ENCODE measurements at regions not wholly inside any gene's neighbourhood (a gene's known extent, or its start where the extent isn't known, plus 50 kb on each side); places are given as distances from the start of the nearest gene placed in this dataset.

GRCh38 chr12:115322275-115322674 is 638.3 kb upstream of the TBX3 start:
- Histone ChIP-seq H3K9me3 (no peaks in the 10 kb centered on the region), H3K27ac (peak overlapping the region in 1 of 2 donors; percentile 25), H3K4me1 (no peaks in the 10 kb centered on the region), H3K27me3 (no peaks in the 10 kb centered on the region), H3K4me3 (no peak overlapping the region), H3K36me3 (no peaks in the 10 kb centered on the region)
- intact Hi-C loops (cut with DNase I; ENCODE audit: low total_unique reads) = no loop called here
- TF ChIP-seq, protein P1, sequence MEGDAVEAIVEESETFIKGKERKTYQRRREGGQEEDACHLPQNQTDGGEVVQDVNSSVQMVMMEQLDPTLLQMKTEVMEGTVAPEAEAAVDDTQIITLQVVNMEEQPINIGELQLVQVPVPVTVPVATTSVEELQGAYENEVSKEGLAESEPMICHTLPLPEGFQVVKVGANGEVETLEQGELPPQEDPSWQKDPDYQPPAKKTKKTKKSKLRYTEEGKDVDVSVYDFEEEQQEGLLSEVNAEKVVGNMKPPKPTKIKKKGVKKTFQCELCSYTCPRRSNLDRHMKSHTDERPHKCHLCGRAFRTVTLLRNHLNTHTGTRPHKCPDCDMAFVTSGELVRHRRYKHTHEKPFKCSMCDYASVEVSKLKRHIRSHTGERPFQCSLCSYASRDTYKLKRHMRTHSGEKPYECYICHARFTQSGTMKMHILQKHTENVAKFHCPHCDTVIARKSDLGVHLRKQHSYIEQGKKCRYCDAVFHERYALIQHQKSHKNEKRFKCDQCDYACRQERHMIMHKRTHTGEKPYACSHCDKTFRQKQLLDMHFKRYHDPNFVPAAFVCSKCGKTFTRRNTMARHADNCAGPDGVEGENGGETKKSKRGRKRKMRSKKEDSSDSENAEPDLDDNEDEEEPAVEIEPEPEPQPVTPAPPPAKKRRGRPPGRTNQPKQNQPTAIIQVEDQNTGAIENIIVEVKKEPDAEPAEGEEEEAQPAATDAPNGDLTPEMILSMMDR (IDR thresholded peaks at IDR 0.05) = no peak
- no peak for TF ChIP-seq POLR2AphosphoS5 (IDR thresholded peaks at IDR 0.05)
- no peak for TF ChIP-seq POLR2A (IDR thresholded peaks at IDR 0.05)
- no peak for DNase-seq (ENCODE audit: low spot score in 2 of 2)

DNA sequence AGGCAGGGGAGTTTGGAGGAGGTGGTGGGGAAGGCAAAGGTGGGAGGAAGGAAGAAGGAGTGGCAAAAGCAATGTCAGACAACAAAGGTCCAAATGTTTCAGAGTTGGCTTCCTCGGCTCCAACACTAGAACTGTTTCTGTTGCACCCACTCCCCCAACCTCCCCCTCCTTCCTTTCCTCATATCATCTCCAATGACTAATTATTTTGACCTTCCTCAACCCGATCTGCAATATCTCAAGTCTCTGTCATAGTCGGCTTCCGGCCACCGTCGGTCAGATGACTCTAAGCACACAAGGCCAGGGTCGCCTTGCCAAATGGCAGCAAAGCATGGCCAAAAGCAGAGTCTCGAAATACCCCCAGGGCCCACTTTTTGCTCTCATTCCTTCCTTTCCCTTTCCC is 637.0 kb upstream of the TBX3 start:
- Histone ChIP-seq H3K27me3 (no peaks in the 10 kb centered on the region), H3K9me3 (no peaks in the 10 kb centered on the region), H3K4me1 (no peaks in the 10 kb centered on the region), H3K36me3 (no peaks in the 10 kb centered on the region), H3K4me3 (no peak overlapping the region), H3K27ac (no peak overlapping the region)
- intact Hi-C loops (cut with DNase I; ENCODE audit: low total_unique reads) = no loop called here
- no peak for DNase-seq (ENCODE audit: low spot score in 2 of 2)
- TF ChIP-seq POLR2A (IDR thresholded peaks at IDR 0.05) (no peak), POLR2AphosphoS5 (IDR thresholded peaks at IDR 0.05) (peak in 2 of 3 donors; percentile 22 to 35)

DNA sequence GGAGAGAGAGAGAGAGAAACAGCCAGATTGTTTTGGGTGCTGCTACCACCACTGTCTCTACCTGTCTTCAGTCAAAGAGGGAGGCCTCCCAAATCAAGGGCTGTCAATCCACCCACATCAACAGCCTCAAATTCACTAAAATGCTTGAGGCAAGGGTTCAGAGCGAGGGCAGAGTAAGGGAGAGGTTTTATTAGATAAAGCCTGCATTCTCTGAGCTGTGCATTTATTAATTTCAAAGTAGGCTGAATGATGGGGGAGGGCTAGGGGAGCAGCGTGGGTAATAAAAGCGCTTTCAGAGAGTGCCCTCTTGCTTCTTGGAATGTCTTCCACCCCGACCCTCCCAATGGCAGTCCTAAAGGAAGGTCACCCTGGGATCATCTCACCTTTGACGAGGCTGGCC is 636.5 kb upstream of the TBX3 start:
- no peak for DNase-seq (ENCODE audit: low spot score in 2 of 2)
- TF ChIP-seq POLR2AphosphoS5 (IDR thresholded peaks at IDR 0.05) = no peak
- no peak for TF ChIP-seq POLR2A (IDR thresholded peaks at IDR 0.05)
- no peaks in the 10 kb centered on the region for H3K9me3 ChIP-seq
- no peak overlapping the region for H3K4me3 ChIP-seq
- H3K27me3 ChIP-seq = no peaks in the 10 kb centered on the region
- no peaks in the 10 kb centered on the region for H3K36me3 ChIP-seq
- no peak overlapping the region for H3K27ac ChIP-seq
- H3K4me1 ChIP-seq = no peaks in the 10 kb centered on the region
- intact Hi-C loops (cut with DNase I; ENCODE audit: low total_unique reads) = no loop called here

DNA sequence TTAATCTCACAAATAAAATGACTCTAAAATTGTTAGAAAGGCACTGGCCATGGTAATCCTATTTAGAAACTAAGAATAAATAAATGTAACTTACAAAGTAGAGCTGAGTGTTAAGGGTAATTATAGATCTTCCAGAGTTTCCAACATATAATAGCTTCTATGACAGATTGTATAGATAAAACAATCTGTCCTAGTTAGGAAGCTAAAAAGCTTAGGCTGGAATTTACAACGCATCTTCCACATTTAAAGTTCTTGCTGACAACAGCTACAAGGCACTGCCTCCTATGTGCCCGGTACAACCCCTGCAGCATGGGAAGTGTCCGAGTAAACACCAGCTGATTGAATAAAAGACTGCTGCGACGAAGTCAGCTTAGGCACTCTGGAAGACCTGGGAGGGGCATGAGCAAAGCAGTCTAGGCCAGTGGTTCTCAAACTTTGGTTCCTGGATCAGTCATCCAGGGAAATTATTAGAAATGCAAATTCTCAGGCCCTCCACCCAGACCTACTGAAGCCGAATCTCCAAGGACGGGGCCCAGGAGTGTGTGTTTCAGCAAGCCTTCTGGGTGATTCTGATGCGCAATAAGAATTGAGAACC is 635.6 kb upstream of the TBX3 start:
- intact Hi-C loops (cut with DNase I; ENCODE audit: low total_unique reads) = no loop called here
- Histone ChIP-seq H3K4me1 (no peaks in the 10 kb centered on the region), H3K36me3 (no peaks in the 10 kb centered on the region), H3K4me3 (no peak overlapping the region), H3K27ac (no peak overlapping the region), H3K9me3 (no peaks in the 10 kb centered on the region), H3K27me3 (no peaks in the 10 kb centered on the region)
- no peak for TF ChIP-seq POLR2AphosphoS5 (IDR thresholded peaks at IDR 0.05)
- TF ChIP-seq, protein P1 (IDR thresholded peaks at IDR 0.05) = no peak
- no peak for DNase-seq (ENCODE audit: low spot score in 2 of 2)

- no peaks in the 10 kb centered on the region for H3K27me3 ChIP-seq
- no peak overlapping the region for H3K27ac ChIP-seq
- intact Hi-C loops (cut with DNase I; ENCODE audit: low total_unique reads) = no loop called here
- no peak for TF ChIP-seq POLR2A (IDR thresholded peaks at IDR 0.05)
- TF ChIP-seq, protein P1 (IDR thresholded peaks at IDR 0.05) = no peak
- no peak for TF ChIP-seq POLR2AphosphoS5 (IDR thresholded peaks at IDR 0.05)
- H3K9me3 ChIP-seq = no peaks in the 10 kb centered on the region
- no peak for DNase-seq (ENCODE audit: low spot score in 2 of 2)
- H3K36me3 ChIP-seq = no peaks in the 10 kb centered on the region
- no peak overlapping the region for H3K4me3 ChIP-seq
- no peaks in the 10 kb centered on the region for H3K4me1 ChIP-seq
Measured at GRCh38 chr12:115313929-115314328, 630.0 kb upstream of the TBX3 start.

- Histone ChIP-seq H3K27me3 (no peaks in the 10 kb centered on the region), H3K4me1 (no peaks in the 10 kb centered on the region), H3K4me3 (no peak overlapping the region), H3K27ac (peak overlapping the region in 1 of 2 donors; percentile 7), H3K36me3 (no peaks in the 10 kb centered on the region), H3K9me3 (no peaks in the 10 kb centered on the region)
- no peak for DNase-seq (ENCODE audit: low spot score in 2 of 2)
- intact Hi-C loops (cut with DNase I; ENCODE audit: low total_unique reads) = no loop called here
- TF ChIP-seq POLR2A (IDR thresholded peaks at IDR 0.05) (no peak), POLR2AphosphoS5 (IDR thresholded peaks at IDR 0.05) (no peak)
- TF ChIP-seq, protein P1 (IDR thresholded peaks at IDR 0.05) = no peak
Measured at GRCh38 chr12:115312901-115313300, 628.9 kb upstream of the TBX3 start.
